NB4 (cell line): ENCODE measurements at regions not wholly inside any gene's neighbourhood (a gene's known extent, or its start where the extent isn't known, plus 50 kb on each side); places are given as distances from the start of the nearest gene placed in this dataset.

Source experiments
- DNase-seq: peaks from one replicate; pipeline ENCODE4 v3.0.0; 2010; ENCODE audit warnings: low read depth
- H3K4me3 ChIP-seq: one replicate; pipeline ENCODE4 v1.5.1; 2011; ENCODE audit warnings: mild to moderate bottlenecking, low read depth, low read length, moderate library complexity
- MAX ChIP-seq: IDR thresholded peaks from 2 replicates; pipeline ENCODE4 v1.6.1; 2011; ENCODE audit warnings: low read depth, low read length
- MYC ChIP-seq: IDR thresholded peaks from 2 replicates; pipeline ENCODE4 v1.6.1; 2011; ENCODE audit warnings: low read depth, low read length
- POLR2A ChIP-seq: IDR thresholded peaks from 2 replicates; pipeline ENCODE4 v1.6.1; 2011; ENCODE audit warnings: mild to moderate bottlenecking; ENCODE audit not compliant: insufficient read length; ENCODE audit errors: extremely low read depth
- TF ChIP-seq, protein P1 (sequence below): IDR thresholded peaks from one replicate; pipeline ENCODE4 v1.5.1; 2012; ENCODE audit warnings: low read depth, low read length

DNA sequence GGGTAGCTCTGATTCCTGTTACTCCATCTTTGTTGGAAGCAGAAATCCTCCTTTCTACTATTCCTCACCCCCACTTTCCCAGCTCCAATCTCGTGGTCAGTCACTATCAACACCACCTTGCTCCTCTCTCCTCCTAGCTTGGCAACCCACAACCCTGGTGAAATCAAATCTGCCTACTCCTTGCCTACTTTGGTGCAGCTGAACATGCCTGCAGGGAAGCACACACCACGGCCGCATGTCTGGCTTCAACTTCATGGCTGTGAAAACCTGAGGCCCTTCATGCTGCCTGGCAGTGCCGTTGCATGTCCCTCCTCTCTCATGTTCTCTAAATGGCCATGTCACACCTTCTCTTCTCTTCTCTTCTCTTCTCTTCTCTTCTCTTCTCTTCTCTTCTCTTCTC, 112.4 kb upstream of the FOXA2 start:
- DNase-seq = no peak
- TF ChIP-seq MAX (no peak), POLR2A (no peak), MYC (no peak)
- TF ChIP-seq, protein P1, sequence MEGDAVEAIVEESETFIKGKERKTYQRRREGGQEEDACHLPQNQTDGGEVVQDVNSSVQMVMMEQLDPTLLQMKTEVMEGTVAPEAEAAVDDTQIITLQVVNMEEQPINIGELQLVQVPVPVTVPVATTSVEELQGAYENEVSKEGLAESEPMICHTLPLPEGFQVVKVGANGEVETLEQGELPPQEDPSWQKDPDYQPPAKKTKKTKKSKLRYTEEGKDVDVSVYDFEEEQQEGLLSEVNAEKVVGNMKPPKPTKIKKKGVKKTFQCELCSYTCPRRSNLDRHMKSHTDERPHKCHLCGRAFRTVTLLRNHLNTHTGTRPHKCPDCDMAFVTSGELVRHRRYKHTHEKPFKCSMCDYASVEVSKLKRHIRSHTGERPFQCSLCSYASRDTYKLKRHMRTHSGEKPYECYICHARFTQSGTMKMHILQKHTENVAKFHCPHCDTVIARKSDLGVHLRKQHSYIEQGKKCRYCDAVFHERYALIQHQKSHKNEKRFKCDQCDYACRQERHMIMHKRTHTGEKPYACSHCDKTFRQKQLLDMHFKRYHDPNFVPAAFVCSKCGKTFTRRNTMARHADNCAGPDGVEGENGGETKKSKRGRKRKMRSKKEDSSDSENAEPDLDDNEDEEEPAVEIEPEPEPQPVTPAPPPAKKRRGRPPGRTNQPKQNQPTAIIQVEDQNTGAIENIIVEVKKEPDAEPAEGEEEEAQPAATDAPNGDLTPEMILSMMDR = no peak
- no peak overlapping the region for H3K4me3 ChIP-seq

DNA sequence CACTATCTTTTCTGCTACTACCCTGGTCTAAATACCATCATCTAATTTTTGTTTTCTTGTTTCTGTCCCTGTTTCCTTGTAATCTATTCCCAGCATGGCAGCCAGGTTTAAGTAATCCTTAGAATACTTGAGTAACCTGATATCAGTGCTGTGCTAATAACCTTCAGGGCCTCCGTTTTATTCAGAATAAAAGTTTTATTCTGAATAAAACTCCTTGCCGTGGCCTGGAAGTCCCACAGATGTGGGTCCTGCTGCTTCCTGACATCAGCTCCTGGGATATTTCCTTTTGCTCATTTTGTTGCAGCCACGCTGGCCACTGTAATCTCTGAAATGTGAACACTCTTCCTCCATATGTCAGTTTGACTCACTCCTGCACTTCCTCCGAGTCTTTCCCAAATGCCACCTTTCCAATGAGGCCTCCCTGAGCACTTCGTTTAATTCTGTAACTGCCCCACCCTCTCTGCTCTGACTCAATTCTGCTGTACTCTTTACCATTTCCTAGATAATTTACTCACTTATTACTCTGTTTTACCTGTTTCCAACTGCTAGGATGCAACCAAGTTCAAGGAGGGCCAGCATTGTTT, 114.0 kb upstream of the FOXA2 start:
- TF ChIP-seq, protein P1 = no peak
- TF ChIP-seq MAX = no peak
- H3K4me3 ChIP-seq = no peak overlapping the region

DNA sequence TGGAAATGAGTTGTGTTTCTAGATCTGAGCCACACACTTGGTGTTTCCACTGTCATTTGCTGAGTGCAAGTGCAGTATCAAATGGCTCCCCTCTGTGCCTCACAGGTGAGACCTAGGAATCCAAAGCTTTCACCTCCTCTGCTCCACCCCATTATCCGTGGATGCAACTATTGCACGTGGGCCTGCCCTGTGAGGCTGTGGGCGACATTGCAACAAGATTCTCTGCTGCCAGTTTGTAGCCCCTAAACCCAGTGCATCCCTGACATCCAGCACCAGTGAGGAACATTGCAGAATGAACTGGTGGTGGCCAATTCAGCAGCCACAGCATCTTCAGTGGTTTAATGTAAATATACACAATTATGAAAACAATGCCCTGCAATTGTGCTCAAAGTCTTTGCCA, 115.0 kb upstream of the FOXA2 start:
- no peak for DNase-seq
- no peak overlapping the region for H3K4me3 ChIP-seq
- TF ChIP-seq MAX = no peak
- TF ChIP-seq MYC = no peak
- no peak for TF ChIP-seq POLR2A
- TF ChIP-seq, protein P1 = no peak

More for the DNA sequence above, 114.0 kb upstream of the FOXA2 start:
- no peak for DNase-seq

DNA sequence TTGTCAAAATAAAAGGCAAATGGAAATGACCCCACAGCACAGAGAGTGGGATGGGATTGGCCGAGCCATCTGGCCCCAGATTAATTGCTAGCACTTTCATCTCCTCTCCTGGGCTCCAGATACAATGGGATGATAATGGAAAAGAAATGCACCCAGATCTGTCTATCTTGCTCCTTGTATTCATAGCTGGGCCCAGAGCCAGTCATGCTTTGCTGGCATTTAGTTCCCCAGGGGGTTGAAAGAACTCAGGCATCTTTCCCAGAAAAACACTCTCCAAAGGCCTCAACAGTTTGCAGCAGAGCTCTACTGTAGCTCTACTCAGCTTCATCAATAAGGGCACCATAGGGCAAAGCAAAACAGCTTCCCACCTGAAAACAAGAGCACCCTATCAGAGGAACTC, 116.0 kb upstream of the FOXA2 start:
- no peak overlapping the region for H3K4me3 ChIP-seq
- TF ChIP-seq POLR2A (no peak), MAX (no peak), MYC (no peak)
- TF ChIP-seq, protein P1 = no peak
- no peak for DNase-seq

DNA sequence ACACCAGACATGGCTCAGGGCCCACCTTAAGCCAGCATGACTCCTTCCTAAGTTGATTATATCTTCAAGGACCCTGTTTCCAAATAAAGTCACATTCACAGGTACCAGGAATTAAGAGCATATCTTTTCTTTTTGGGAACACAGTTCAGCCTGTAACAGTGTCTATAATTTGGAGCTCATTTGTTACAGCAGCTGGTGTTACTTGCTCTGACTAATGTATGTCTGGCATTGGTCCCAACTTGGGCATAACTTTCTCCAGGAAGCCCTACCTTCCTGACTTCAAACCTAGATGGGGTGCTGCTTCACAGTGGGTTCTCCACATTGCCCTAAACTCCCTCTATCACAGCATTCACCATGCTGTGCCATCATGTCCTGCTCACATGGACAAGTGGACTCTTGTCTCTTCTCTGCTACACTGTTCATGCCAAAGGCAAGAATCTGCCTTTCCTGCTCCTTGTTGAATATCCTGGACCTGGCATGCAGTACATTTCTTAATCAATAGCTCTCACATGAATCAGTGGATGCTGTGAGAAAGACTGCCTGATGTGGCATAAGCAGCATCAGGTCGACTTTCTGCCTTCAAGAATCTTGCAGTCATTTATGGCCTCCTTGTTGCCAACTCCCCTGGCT, 117.4 kb upstream of the FOXA2 start:
- no peak overlapping the region for H3K4me3 ChIP-seq
- DNase-seq = no peak
- TF ChIP-seq MYC = no peak
- TF ChIP-seq MAX = no peak
- TF ChIP-seq POLR2A = no peak
- TF ChIP-seq, protein P1 = no peak
